Type B pancreatic cell (in vitro differentiated cells): ENCODE measurements at regions not wholly inside any gene's neighbourhood (a gene's known extent, or its start where the extent isn't known, plus 50 kb on each side); places are given as distances from the start of the nearest gene placed in this dataset.

ENCODE experiments used
- DNase-seq: peaks from one replicate; pipeline ENCODE4 v3.0.0; 2021; ENCODE audit warnings: mixed read lengths; ENCODE audit not compliant: unreplicated experiment; ENCODE audit errors: extremely low spot score
- H3K27ac Mint-ChIP-seq: 2 replicates; pipeline ENCODE4 v1.8.0; 2021; ENCODE audit warnings: mild to moderate bottlenecking, mixed read lengths
- H3K27me3 Mint-ChIP-seq: 2 replicates; pipeline ENCODE4 v1.8.0; 2021; ENCODE audit warnings: mixed read lengths
- H3K36me3 Mint-ChIP-seq: 2 replicates; pipeline ENCODE4 v1.8.0; 2021; ENCODE audit warnings: mixed read lengths
- H3K4me1 Mint-ChIP-seq: one replicate; pipeline ENCODE4 v1.8.0; 2021; ENCODE audit warnings: mixed read lengths; ENCODE audit not compliant: unreplicated experiment
- H3K4me3 Mint-ChIP-seq: 2 replicates; pipeline ENCODE4 v1.8.0; 2021; ENCODE audit warnings: mild to moderate bottlenecking, mixed read lengths
- H3K9me3 Mint-ChIP-seq: 2 replicates; pipeline ENCODE4 v1.8.0; 2021; ENCODE audit warnings: mixed read lengths
- CTCF ChIP-seq: fragments of 200-600 bp; sonication (generic); conservative IDR thresholded peaks from 2 replicates; pipeline ENCODE4 v1.5.0; 2021; ENCODE audit warnings: antibody characterized with exemption, mild to moderate bottlenecking

DNA sequence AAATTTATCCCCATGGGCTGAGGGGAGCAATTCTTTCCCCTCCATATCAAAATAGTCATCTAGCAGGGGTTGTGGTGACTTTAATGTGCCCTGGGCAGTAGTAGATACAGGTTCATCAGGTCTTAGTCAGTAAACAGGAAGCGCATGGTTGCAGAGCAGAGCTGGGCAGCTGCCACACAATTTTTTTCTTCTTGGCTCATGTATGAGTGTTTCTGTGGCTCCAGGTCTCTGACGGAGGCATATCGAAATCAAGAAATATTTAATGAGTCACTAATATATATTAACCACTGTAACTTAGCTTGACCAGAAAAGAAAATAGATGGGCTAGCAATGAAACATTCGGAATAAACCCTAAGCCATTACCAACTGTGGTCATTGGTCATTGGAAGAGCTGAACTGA, 68.4 kb upstream of the UBL3 start:
- H3K9me3 Mint-ChIP-seq, result peaks cover 8% of the 10 kb centered on the region
- no peaks in the 10 kb centered on the region for H3K36me3 Mint-ChIP-seq
- H3K27ac Mint-ChIP-seq, result peak overlapping the region; percentile 83
- TF ChIP-seq CTCF, result no peak
- H3K4me1 Mint-ChIP-seq, result peaks cover 38% of the 10 kb centered on the region
- H3K4me3 Mint-ChIP-seq, result no peak overlapping the region
- no peak for DNase-seq
- H3K27me3 Mint-ChIP-seq, result no peaks in the 10 kb centered on the region

GRCh38 chr13:29917650-29918049, 67.2 kb upstream of the UBL3 start:
- no peak for DNase-seq
- TF ChIP-seq CTCF, result no peak
- no peaks in the 10 kb centered on the region for H3K27me3 Mint-ChIP-seq
- H3K4me3 Mint-ChIP-seq, result no peak overlapping the region
- H3K9me3 Mint-ChIP-seq, result peaks cover 8% of the 10 kb centered on the region
- H3K27ac Mint-ChIP-seq, result no peak overlapping the region
- H3K36me3 Mint-ChIP-seq, result no peaks in the 10 kb centered on the region
- peaks cover 31% of the 10 kb centered on the region for H3K4me1 Mint-ChIP-seq

GRCh38 chr13:29914581-29914980, 64.2 kb upstream of the UBL3 start:
- TF ChIP-seq CTCF, result no peak
- Mint-ChIP-seq H3K36me3 (no peaks in the 10 kb centered on the region), H3K9me3 (peaks cover 8% of the 10 kb centered on the region), H3K4me1 (peaks cover 33% of the 10 kb centered on the region), H3K27ac (peak overlapping the region; percentile 86), H3K27me3 (no peaks in the 10 kb centered on the region), H3K4me3 (no peak overlapping the region)
- no peak for DNase-seq

- no peak for TF ChIP-seq CTCF
- no peaks in the 10 kb centered on the region for H3K36me3 Mint-ChIP-seq
- no peaks in the 10 kb centered on the region for H3K27me3 Mint-ChIP-seq
- H3K4me1 Mint-ChIP-seq, result peaks cover 44% of the 10 kb centered on the region
- peak overlapping the region; percentile 67 for H3K27ac Mint-ChIP-seq
- DNase-seq, result no peak
- H3K4me3 Mint-ChIP-seq, result peak overlapping the region; percentile 40
- no peaks in the 10 kb centered on the region for H3K9me3 Mint-ChIP-seq
Measured at GRCh38 chr13:29911781-29912418, 61.5 kb upstream of the UBL3 start.

DNA sequence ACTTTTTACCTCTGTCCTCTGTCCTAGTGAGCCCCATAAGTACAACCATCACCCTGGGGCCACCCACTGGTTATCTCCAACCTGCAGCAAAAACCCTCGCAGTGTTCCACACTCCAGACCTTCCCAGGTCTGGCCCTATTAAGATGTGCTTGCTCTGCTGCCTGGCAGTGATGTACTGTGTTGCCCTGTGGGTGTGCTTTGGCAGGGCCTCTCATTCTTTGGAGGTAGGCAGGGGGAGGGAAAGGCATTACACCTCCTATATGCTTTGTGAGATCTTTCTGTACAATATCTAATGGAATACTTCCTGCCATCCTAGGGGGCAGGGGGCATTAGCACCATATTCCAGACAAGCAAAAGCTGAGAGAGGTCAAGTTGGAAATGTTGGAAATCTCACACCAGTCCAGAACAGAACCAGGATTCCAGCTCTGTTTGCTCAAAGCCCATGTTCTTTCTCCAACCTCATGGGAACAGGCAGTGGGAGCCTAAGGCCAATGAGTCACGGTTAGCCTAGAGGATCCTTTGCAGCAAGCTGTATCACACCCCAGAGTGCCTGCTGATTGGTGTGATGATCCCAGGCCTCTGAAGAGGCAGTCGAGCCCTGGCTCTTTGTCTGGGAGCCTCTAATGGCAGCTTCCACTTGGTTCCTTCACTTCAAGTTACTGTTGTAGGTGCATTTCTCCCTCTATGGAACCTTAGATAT, 59.7 kb upstream of the UBL3 start:
- no peaks in the 10 kb centered on the region for H3K36me3 Mint-ChIP-seq
- H3K9me3 Mint-ChIP-seq, result no peaks in the 10 kb centered on the region
- no peaks in the 10 kb centered on the region for H3K27me3 Mint-ChIP-seq
- H3K4me1 Mint-ChIP-seq, result peaks cover 53% of the 10 kb centered on the region
- no peak overlapping the region for H3K27ac Mint-ChIP-seq
- no peak overlapping the region for H3K4me3 Mint-ChIP-seq
- no peak for TF ChIP-seq CTCF
- no peak for DNase-seq
